ENCODE measurements at regions not wholly inside any gene's neighbourhood (a gene's known extent, or its start where the extent isn't known, plus 50 kb on each side); places are given as distances from the start of the nearest gene placed in this dataset.

GRCh38 chr5:74314906-74315305 lies 325.6 kb downstream of the ENC1 start:
- no peak for TF ChIP-seq POLR2AphosphoS5 (IDR thresholded peaks at IDR 0.05; ENCODE audit: low read depth, low read length)
- no peak for TF ChIP-seq ZNF274 (IDR thresholded peaks at IDR 0.05; ENCODE audit: low read depth, low read length)
- no peak for TF ChIP-seq CTCF (IDR thresholded peaks at IDR 0.05 in 2 of 3, conservative IDR thresholded peaks at IDR 0.05 in 1 of 3; ENCODE audit: borderline replicate concordance in 1 of 3, insufficient read depth in 1 of 3, low read depth in 2 of 3, low read length in 2 of 3)
- no peak for TF ChIP-seq MAX (IDR thresholded peaks at IDR 0.05)
- no peak for TF ChIP-seq EZH2 (IDR thresholded peaks at IDR 0.05)
- TF ChIP-seq SIN3A (IDR thresholded peaks at IDR 0.05; ENCODE audit: low read depth) = no peak
